ENCODE measurements at regions not wholly inside any gene's neighbourhood (a gene's known extent, or its start where the extent isn't known, plus 50 kb on each side); places are given as distances from the start of the nearest gene placed in this dataset.

GRCh38 chr2:45120546-45120945 lies 111.3 kb upstream of the SIX2 start:
- no peak for TF ChIP-seq CTCF (IDR thresholded peaks at IDR 0.05; ENCODE audit: extremely low read depth, insufficient read depth, missing control alignments)
- DNase-seq (ENCODE audit: low spot score) = no peak
- in situ Hi-C loops (cut with MboI; ENCODE audit: low pct_unique_long_range_greater_than_20kb, low sequenced_read_pairs, unreplicated experiment) = no loop called here

GRCh38 chr2:45119855-45120254 lies 110.6 kb upstream of the SIX2 start:
- no peak for DNase-seq (ENCODE audit: low spot score)
- in situ Hi-C loops (cut with MboI; ENCODE audit: low pct_unique_long_range_greater_than_20kb, low sequenced_read_pairs, unreplicated experiment) = no loop called here
- TF ChIP-seq CTCF (IDR thresholded peaks at IDR 0.05; ENCODE audit: extremely low read depth, insufficient read depth, missing control alignments) = no peak

GRCh38 chr2:45119038-45119437 lies 109.8 kb upstream of the SIX2 start:
- TF ChIP-seq CTCF (IDR thresholded peaks at IDR 0.05; ENCODE audit: extremely low read depth, insufficient read depth, missing control alignments) = no peak
- in situ Hi-C loops (cut with MboI; ENCODE audit: low pct_unique_long_range_greater_than_20kb, low sequenced_read_pairs, unreplicated experiment) = no loop called here
- DNase-seq (ENCODE audit: low spot score) = no peak

- in situ Hi-C loops (cut with MboI; ENCODE audit: low pct_unique_long_range_greater_than_20kb, low sequenced_read_pairs, unreplicated experiment) = no loop called here
- DNase-seq (ENCODE audit: low spot score) = no peak
These were observed 108.1 kb upstream of the SIX2 start for GRCh38 chr2:45117383-45117782.

GRCh38 chr2:45115181-45115580 lies 105.9 kb upstream of the SIX2 start:
- no peak for DNase-seq (ENCODE audit: low spot score)
- TF ChIP-seq CTCF (IDR thresholded peaks at IDR 0.05; ENCODE audit: extremely low read depth, insufficient read depth, missing control alignments) = no peak
- in situ Hi-C loops (cut with MboI; ENCODE audit: low pct_unique_long_range_greater_than_20kb, low sequenced_read_pairs, unreplicated experiment) = no loop called here

More at GRCh38 chr2:45117383-45117782, 108.1 kb upstream of the SIX2 start:
- no peak for TF ChIP-seq CTCF (IDR thresholded peaks at IDR 0.05; ENCODE audit: extremely low read depth, insufficient read depth, missing control alignments)

- in situ Hi-C loops (cut with MboI; ENCODE audit: low pct_unique_long_range_greater_than_20kb, low sequenced_read_pairs, unreplicated experiment) = no loop called here
- DNase-seq (ENCODE audit: low spot score) = no peak
- TF ChIP-seq CTCF (IDR thresholded peaks at IDR 0.05; ENCODE audit: extremely low read depth, insufficient read depth, missing control alignments) = no peak
These were observed 105.1 kb upstream of the SIX2 start for GRCh38 chr2:45114221-45114955.
